HG03521 (cell line): ENCODE measurements at regions not wholly inside any gene's neighbourhood (a gene's known extent, or its start where the extent isn't known, plus 50 kb on each side); places are given as distances from the start of the nearest gene placed in this dataset.
"Not testable (repeated sequence)": the region's sequence is repeated elsewhere in the genome, so short reads cannot be mapped to it uniquely, and the experiment has no call there.

ENCODE experiments used
- ATAC-seq: cut with Tn5 transposase; IDR thresholded peaks from one replicate; pipeline ENCODE4 v1.9.1; 2021; ENCODE audit warnings: mild to moderate bottlenecking, moderate library complexity; ENCODE audit not compliant: unreplicated experiment

DNA sequence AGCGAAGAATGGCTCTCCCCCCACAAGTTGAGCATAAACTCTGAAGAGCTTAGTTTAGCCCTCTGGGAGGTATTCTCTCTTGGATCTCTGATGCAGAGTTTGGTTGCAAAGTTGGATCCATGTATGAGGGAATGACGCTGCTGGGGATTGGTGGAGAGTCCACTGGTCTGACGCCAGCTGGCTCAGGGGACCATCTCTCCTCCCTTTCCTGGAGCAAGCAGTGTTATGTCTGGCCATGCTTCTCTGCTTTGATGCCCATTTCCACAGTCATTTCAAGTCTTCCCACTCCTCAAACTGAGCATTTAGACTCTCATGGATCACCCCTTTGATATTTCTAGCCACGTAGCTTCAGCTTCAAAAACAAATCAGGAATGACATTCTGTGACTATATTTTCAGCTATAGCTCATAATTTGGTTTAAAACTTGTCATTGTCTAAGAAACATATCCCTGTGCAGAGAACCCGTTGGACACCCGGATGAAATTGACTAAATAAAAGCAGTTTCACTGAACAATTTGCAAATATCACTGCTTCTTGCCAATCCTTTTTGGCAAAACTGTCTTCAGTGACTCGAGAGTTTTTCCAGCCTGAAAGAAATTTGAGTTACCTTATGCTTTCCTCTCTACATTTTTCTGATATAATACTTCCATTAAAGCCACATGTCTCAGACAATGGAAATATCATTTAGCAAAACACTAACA is 193.4 kb upstream of the CDH11 start:
- ATAC-seq = no peak

- no peak for ATAC-seq
These were observed 192.8 kb upstream of the CDH11 start for GRCh38 chr16:65314627-65315008.

DNA sequence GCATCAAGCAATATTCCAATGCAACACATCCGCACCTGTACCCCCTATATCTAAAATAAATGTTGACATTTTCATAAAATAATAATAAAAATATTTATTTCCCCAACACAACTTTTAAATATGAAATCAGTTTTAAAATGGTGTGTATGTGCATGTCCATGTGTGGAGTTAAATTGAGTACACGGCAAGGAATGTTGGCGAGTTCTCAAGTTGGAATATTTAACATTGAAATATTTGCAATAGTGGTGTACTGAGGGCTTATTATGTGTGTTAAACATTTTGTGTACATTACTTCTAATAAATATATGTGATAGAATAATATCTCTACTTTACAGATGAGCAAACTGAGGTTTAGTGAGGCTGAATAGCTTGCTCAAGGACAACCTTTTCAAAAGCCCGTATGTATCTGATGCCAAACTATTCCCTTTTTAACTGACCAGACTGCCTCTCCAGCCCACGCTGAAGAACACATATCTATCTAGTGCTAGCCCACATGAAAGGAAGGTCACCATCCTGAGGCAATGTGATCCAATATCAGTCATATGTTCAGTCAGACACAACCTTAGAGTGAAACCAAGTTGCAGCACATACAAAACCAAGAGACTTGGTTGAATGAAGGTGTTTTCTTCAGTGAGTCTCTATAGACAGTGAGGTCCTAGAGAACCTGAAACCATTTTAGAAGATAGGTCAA is 192.2 kb upstream of the CDH11 start:
- no peak for ATAC-seq

DNA sequence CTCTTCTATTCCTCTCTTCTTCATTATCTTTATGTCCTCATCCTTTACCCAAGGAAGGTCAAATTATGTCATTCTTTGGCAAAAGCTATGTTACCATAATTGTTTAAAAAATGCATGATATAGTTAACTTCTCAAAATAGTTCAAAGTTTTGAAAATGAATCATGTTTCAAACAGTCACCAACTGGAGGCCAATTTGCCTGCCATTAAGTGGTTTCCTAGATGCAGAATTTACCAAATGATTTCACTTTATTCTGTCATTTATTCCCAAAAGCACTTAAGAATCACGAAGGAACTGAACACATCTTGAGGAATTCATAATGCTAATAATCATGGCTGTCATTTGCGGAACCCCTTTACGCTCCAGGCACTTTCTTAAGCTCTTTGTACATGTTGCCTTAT is 190.9 kb upstream of the CDH11 start:
- no peak for ATAC-seq

DNA sequence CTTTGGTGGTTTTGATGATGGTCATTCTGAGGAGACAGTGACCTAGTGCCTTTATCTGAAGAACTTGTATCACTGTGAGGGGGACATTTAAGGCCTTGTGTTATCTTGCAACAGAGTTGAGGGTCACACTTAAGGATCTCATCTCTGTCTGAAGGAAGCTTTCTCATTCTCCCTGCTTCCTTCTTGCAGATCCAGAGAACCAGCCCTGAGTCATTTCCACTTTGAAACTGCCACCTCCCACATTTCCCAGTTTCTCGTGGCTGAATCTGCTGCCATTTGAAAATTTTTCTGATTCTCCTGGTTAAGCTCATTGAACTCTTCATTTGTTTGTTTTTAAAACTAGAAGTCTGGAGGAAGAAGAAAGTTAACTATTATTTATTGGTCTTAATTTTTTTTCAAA is 190.2 kb upstream of the CDH11 start:
- no peak for ATAC-seq

DNA sequence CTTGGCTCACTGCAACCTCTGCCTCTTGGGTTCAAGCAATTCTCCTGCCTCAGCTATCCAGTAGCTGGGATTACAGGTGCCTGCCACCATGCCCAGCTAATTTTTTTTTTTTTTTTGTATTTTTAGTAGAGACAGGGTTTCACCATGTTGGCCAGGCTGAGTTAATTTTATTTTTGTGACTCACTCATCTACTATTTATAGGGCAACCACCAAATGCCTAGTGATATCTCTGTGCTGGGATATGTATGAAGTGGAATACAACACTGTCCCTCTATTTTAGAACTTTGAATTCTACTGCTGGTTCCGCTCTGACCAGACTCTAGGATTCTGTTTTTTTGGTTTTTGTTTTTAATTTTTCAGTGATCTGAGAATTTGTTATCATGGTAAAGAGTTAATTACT is 188.6 kb upstream of the CDH11 start:
- ATAC-seq = not testable (repeated sequence)

DNA sequence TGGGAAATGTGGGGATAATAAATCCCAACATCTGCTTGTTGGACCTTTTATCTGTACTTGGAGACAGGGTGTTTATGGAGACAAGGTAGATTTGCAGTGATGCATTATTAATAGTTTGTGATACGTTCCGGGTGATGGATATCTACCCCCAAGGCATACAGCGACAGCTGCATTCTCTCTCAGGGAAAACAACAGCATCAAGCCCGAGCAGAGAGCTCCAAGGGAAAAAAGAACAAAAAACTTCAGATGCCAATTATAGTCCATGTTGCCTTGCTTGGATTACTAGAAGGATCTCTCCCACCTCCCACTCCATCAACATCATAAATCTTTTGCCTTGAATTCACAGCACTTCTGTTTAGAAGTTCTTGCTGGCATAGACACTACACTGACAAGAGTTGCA is 187.5 kb upstream of the CDH11 start:
- ATAC-seq = no peak

DNA sequence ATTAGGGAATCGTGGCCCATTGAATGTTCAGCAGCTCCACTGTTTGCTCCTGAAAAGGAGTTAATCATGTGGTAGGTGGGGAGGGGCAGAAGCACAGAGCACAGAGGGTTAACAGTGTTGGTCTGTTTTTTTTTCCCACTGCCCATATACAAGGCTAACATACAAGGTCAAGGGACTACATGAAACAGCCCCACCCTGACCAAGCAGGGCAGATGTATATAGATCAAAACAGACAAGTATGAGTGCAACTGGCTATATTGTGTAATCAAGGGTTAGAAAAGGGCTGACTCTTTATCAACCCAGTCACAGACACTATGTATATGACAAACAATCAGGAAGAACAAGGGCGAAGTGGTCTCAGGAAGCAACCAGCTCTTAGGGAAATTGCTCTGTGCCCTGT is 186.6 kb upstream of the CDH11 start:
- no peak for ATAC-seq

DNA sequence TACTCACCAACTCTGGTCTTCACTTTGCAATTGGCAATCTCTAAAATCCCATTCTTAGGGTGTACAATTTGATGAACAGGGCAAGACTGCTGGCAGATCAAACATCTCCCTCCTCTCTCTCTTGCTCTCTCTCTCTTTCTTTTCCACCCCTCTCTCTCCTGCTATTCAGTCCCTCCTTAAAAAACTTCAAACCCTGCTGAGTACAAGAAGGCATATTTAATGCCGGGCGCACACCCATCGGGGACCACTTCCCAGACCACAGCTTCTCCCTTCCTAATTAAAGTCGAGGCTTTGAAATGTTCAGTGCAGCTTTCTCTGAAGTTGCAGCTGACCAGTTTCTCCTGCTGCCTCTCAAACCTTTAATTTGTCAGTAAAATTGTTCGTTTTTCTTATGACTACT is 185.4 kb upstream of the CDH11 start:
- no peak for ATAC-seq

GRCh38 chr16:65306722-65307121 is 184.9 kb upstream of the CDH11 start:
- no peak for ATAC-seq

- no peak for ATAC-seq
These were observed 184.4 kb upstream of the CDH11 start for GRCh38 chr16:65306300-65306699.

- no peak for ATAC-seq
These were observed 183.6 kb upstream of the CDH11 start for GRCh38 chr16:65305266-65305959.

DNA sequence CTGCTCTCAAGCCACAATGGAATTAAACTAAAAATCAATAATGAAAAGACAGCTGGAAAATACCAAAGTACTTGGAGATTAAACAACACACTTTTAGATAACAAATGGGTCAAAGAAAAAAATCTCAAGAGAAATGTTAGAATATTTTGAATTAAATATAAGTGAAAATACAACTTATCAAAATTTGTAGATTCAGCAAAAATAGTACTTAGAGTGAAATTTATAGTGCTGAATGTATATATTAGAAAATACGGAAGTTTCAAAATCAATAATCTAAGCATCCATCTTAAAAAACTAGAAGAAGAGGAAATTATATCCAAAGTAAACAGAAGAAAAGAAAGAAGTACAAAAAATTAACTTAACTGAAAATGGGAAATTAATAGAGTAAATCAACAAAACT is 179.2 kb upstream of the CDH11 start:
- no peak for ATAC-seq

DNA sequence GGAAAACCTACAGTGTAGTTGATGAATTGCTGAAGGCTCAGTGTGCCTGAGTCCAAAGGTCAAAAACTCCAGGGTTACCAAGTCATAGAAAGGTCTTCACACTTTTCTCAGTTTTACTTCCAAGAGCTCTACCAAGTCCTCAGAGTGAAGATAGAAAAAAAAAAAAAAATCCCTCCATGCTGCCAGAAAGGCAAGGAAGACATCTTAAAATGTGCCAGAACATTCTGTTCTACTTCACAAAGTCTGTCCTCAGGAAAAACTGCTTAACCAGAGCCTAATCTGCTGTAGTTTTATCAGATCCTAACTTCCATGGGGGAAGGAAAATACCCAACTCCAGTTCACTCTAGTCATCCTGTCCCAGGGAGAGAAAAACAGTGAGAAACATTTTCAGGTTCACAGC is 175.6 kb upstream of the CDH11 start:
- ATAC-seq = no peak

GRCh38 chr16:65295527-65295926 is 173.7 kb upstream of the CDH11 start:
- ATAC-seq = no peak

GRCh38 chr16:65294708-65295107 is 172.8 kb upstream of the CDH11 start:
- no peak for ATAC-seq

- no peak for ATAC-seq
These were observed 172.3 kb upstream of the CDH11 start for GRCh38 chr16:65294165-65294564.

DNA sequence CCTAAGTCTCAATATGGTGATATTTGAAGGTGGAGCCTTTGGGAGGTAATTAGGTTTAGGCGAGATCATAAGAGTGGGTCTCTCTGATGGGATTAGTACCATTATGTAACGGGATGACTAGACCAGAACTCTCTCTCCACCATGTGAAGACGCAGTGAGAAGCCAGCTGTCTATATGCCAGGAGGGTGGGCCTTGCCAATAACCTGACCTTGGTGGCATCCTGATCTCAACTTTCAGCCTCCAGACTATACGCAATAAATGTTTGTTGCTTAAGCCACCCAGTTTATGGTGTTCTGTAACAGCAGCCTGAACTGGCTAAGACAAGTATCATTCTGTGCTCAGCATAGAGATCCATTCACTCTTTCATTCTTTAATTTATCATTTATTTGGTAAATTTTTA is 167.2 kb upstream of the CDH11 start:
- no peak for ATAC-seq

GRCh38 chr16:65287307-65287706 is 165.4 kb upstream of the CDH11 start:
- no peak for ATAC-seq

GRCh38 chr16:65285128-65286048 is 163.5 kb upstream of the CDH11 start:
- ATAC-seq = no peak

DNA sequence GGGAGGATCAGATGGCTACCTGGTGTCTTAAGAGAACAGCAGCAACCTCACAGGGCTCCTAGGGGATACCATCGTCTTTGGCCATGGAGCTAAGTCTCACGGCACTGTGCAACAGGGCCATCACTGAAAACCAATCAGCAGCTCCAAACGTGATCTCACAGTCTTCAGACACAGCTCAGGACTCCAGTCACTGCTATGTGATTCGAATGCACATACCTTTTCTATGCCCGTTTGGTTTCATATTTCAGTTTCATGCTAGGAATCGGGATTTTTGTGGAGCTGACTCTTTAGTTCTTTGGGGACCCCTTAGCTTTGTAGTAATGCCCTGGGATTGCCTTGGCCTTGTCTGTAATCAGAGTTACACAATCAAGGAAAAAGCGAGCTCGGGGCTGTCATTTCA is 162.8 kb upstream of the CDH11 start:
- no peak for ATAC-seq
